ENCODE measurements at regions not wholly inside any gene's neighbourhood (a gene's known extent, or its start where the extent isn't known, plus 50 kb on each side); places are given as distances from the start of the nearest gene placed in this dataset.

DNA sequence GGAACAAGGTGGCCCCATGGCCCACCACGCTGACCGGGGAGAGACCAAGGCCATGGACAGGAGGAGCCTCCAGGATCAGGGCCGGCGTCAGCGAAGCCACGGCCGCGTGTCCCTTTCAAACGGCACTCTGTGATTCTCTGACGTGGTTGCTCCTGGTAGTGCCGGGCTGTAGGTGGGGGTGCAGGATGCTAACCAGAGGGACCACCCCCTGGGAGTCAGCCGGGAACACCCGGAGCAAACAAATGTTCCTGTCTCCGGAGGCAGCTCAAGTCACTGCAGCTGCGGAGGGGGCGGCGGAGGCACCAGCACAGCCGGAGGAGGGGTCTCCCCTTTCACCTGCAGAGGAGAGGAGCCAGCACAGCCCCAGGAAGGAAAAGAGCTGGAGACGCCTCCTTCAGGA is 750.6 kb upstream of the SALL3 start:
- TF ChIP-seq POLR2A (IDR thresholded peaks at IDR 0.05; ENCODE audit: low read length), result no peak
- TF ChIP-seq GATA1 (IDR thresholded peaks at IDR 0.05; ENCODE audit: low read depth, low read length), result no peak

Data from erythroblast (primary cell).